ENCODE measurements at regions not wholly inside any gene's neighbourhood (a gene's known extent, or its start where the extent isn't known, plus 50 kb on each side); places are given as distances from the start of the nearest gene placed in this dataset.

DNA sequence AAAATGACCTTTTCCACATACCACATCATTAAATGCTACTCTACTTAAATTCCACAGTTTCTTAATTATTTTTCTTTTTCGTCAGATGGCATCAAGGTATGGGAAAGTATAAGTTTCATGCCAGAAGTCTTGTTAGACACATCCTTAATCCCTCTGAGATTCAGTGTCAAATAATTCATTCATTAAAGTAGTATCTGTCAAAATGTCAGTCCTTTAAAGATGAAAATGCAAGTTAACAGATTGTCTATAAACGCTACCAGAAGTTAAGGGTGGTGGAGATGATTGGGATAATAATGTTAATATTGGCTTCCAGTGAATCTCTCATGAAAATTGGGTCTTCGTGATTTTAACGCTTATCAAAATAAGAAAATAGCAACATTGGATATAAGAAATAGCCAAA lies 504.2 kb upstream of the LINC00305 start:
- Histone ChIP-seq H3K4me1 (ENCODE audit: insufficient read depth, low read length) (no peaks in the 10 kb centered on the region), H3K36me3 (ENCODE audit: insufficient read depth, low read length) (no peaks in the 10 kb centered on the region), H3K9ac (ENCODE audit: low read depth, low read length) (no peak overlapping the region), H3K9me3 (ENCODE audit: control insufficient read depth, insufficient read depth, low read length) (no peaks in the 10 kb centered on the region)

DNA sequence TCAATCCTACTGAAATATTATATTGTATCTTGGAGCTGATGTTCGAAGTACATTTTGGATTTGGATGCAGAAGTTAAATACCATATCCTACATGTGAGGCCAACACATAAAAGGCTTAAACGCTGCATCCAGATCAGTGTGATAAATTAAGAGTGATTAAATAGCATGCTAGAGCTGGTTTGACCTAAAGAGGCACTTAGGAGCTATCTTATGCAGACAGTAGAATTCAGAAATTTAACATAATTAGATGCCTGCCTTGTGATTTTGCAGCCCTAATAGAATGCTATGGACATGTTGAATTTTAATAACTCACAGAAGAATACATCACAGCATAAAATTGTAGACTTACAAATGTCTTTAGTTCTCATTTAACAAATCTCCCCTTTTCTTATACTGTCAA lies 501.2 kb upstream of the LINC00305 start:
- no peaks in the 10 kb centered on the region for H3K36me3 ChIP-seq (ENCODE audit: insufficient read depth, low read length)
- no peaks in the 10 kb centered on the region for H3K4me1 ChIP-seq (ENCODE audit: insufficient read depth, low read length)
- no peaks in the 10 kb centered on the region for H3K9me3 ChIP-seq (ENCODE audit: control insufficient read depth, insufficient read depth, low read length)
- no peak overlapping the region for H3K9ac ChIP-seq (ENCODE audit: low read depth, low read length)

DNA sequence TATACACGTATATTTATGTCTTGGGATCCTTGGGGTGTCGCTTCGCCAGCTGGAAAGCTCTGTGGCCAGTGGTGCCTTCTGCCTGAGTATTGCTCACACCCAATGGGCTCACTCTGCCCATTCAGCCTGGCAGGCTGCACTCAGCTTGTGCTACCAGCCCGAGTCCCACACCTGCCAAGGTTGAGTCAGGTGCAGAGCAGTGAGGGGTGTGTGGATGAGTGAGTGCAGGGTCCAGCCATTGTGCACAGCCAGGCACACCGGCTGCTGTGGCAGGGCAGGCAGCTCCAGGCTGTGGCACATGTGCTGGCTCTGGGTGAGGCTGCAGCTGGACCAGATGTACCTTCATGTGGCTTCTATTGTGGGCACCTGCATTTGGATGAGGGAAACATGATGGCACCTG lies 496.9 kb upstream of the LINC00305 start:
- no peaks in the 10 kb centered on the region for H3K9me3 ChIP-seq (ENCODE audit: control insufficient read depth, insufficient read depth, low read length)
- no peaks in the 10 kb centered on the region for H3K4me1 ChIP-seq (ENCODE audit: insufficient read depth, low read length)
- no peak overlapping the region for H3K9ac ChIP-seq (ENCODE audit: low read depth, low read length)
- H3K36me3 ChIP-seq (ENCODE audit: insufficient read depth, low read length), result no peaks in the 10 kb centered on the region

DNA sequence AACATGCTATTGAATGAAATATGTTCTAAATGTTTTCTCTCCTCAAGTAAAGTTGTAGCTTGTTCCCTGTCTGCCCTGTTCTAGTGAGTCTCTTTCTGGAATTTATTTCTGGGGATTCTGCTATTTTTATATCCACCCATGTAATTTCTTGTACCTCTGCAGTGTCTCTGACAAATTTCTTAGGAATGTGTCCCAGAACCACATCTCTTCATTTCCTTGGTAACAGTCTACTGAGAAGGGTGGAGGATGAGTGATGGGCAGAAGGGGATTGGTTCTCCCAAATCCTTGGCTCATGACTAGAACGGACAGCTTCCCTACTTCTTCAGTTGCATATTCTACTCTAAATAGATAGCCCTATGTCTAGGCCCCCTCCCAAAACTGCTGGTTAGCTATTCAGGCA lies 490.6 kb upstream of the LINC00305 start:
- Histone ChIP-seq H3K36me3 (ENCODE audit: insufficient read depth, low read length) (no peaks in the 10 kb centered on the region), H3K9ac (ENCODE audit: low read depth, low read length) (no peak overlapping the region), H3K4me1 (ENCODE audit: insufficient read depth, low read length) (no peaks in the 10 kb centered on the region), H3K9me3 (ENCODE audit: control insufficient read depth, insufficient read depth, low read length) (no peaks in the 10 kb centered on the region)

DNA sequence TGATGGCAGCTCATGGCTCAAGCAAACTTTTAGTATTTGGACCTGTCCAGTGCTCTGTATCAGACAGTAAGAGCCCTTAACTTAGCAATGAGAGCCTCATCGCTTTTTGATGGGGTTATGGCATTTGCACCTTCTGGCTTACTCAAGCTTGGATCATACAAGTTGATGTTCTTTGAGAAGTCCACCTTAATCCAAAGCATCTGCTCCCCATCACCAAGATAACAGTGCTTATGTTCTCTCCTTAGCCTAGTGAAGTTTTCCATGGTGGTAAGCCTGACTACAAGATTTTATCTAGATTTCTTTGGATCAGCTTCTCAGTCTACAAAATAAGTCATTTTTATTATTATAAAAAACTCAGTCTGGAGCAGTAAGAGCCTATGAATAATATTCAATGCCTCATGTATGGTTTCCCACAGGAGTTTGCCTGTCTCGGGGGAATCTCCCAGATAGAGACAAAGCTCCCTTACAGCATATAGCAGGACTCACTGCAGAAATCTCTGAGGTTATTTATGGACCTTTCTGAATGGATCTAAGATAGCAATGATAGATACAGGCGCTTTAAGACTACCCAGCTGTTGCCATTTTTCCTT lies 472.2 kb upstream of the LINC00305 start:
- H3K4me1 ChIP-seq (ENCODE audit: insufficient read depth, low read length), result peaks cover 11% of the 10 kb centered on the region
- H3K9ac ChIP-seq (ENCODE audit: low read depth, low read length), result no peak overlapping the region
- no peaks in the 10 kb centered on the region for H3K36me3 ChIP-seq (ENCODE audit: insufficient read depth, low read length)
- H3K9me3 ChIP-seq (ENCODE audit: control insufficient read depth, insufficient read depth, low read length), result no peaks in the 10 kb centered on the region

DNA sequence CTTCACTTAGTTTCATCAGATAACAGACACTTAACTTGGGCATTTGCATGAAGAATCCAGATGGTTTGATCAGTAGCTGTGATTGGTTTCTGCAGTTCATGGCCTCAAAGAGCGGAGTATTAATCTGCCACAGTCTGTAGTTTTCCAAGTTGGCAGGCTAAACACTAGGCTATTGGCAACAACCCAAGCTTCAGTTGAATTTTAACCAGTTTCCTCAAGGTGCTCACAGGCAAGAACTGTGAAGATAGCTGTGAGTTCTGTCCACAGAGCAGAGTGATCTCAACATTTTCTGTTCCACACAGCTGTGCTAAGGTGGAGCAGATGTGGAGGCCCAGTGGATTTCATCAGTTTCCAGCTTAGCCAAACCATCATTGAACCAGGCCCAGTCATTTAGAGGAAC lies 469.5 kb upstream of the LINC00305 start:
- Histone ChIP-seq H3K36me3 (ENCODE audit: insufficient read depth, low read length) (no peaks in the 10 kb centered on the region), H3K9ac (ENCODE audit: low read depth, low read length) (no peak overlapping the region), H3K9me3 (ENCODE audit: control insufficient read depth, insufficient read depth, low read length) (no peaks in the 10 kb centered on the region), H3K4me1 (ENCODE audit: insufficient read depth, low read length) (0 out of 2 replicates have a peak, but pooled peaks cover 3% of the 10 kb centered on the region)

DNA sequence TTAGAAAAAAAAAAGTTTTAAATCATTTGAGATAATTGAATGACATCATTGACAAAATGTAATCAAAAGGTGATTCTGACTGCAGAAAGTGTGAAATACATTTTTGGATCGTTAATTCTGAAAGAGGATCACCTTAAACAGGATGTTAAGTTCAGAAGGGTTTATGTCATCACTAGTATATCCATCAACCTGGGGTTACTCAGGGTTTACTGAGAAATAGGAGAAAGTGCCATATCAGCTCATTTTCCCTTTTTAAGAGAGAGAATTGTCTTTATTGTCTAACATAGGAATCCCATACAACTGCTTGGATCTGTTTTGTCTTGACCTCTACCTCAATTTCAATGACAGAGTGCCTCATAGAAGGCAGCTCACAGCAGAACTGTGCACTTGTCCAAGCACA lies 466.1 kb upstream of the LINC00305 start:
- H3K9ac ChIP-seq (ENCODE audit: low read depth, low read length), result no peak overlapping the region
- H3K36me3 ChIP-seq (ENCODE audit: insufficient read depth, low read length), result no peaks in the 10 kb centered on the region
- no peaks in the 10 kb centered on the region for H3K4me1 ChIP-seq (ENCODE audit: insufficient read depth, low read length)
- H3K9me3 ChIP-seq (ENCODE audit: control insufficient read depth, insufficient read depth, low read length), result no peaks in the 10 kb centered on the region

DNA sequence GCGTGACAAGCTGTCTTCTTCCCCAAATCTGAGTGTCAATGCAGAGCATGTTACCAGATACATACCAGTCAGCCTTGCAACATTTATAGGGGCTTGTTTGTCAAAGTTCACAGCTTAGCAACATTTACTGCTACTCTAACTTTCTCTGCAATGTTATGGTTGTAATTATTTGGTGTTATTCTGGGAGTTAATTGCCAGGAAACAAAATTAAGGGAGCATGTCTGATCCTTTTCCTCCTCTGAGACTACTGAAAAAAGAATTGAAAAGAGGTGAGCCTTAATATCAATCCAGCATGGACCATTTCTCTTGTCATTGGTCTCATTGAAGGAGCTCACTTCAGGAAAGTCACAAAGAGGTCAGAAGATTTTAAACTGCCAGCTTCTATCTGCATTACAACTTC lies 465.6 kb upstream of the LINC00305 start:
- no peaks in the 10 kb centered on the region for H3K36me3 ChIP-seq (ENCODE audit: insufficient read depth, low read length)
- no peaks in the 10 kb centered on the region for H3K4me1 ChIP-seq (ENCODE audit: insufficient read depth, low read length)
- H3K9me3 ChIP-seq (ENCODE audit: control insufficient read depth, insufficient read depth, low read length), result no peaks in the 10 kb centered on the region
- H3K9ac ChIP-seq (ENCODE audit: low read depth, low read length), result no peak overlapping the region

DNA sequence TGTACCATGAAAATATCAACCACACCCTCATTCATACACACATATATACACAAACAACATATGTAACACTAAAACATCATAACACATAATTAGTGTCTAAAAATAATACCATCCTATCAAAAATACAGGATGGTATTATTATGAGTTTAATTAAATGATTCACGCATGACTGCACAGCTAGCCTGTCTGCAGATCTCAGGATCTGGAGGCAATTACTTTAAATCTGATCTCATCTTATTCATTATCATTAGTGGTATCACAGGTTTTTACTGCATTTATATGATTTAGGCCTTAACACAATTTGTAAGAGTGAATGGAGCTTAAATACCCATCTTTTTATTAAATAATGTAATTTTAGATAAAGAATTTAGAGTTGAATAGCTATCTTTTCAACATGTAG lies 443.4 kb upstream of the LINC00305 start:
- Histone ChIP-seq H3K9ac (ENCODE audit: low read depth, low read length) (no peak overlapping the region), H3K36me3 (ENCODE audit: insufficient read depth, low read length) (no peaks in the 10 kb centered on the region), H3K4me1 (ENCODE audit: insufficient read depth, low read length) (no peaks in the 10 kb centered on the region), H3K9me3 (ENCODE audit: control insufficient read depth, insufficient read depth, low read length) (no peaks in the 10 kb centered on the region)

DNA sequence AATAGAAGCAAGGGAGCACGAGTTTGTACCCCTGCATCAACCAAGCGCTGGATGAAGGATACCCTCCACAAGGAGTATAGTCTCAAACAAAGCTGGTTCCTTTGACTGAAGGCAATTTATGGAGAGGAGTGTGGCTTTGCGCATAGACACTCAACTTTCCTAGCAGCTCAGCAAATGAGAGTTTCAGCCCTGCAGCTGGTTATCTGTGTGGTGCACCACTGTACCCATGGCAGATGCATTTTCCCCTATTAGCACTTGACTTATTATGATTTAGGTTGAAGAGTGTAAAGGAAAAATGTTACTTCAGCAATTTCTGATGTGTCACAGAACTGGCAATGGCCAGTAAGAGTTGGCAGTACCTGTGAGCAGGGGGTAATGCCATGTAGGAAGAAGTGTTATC lies 440.1 kb upstream of the LINC00305 start:
- Histone ChIP-seq H3K9ac (ENCODE audit: low read depth, low read length) (no peak overlapping the region), H3K9me3 (ENCODE audit: control insufficient read depth, insufficient read depth, low read length) (no peaks in the 10 kb centered on the region), H3K36me3 (ENCODE audit: insufficient read depth, low read length) (no peaks in the 10 kb centered on the region), H3K4me1 (ENCODE audit: insufficient read depth, low read length) (no peaks in the 10 kb centered on the region)

DNA sequence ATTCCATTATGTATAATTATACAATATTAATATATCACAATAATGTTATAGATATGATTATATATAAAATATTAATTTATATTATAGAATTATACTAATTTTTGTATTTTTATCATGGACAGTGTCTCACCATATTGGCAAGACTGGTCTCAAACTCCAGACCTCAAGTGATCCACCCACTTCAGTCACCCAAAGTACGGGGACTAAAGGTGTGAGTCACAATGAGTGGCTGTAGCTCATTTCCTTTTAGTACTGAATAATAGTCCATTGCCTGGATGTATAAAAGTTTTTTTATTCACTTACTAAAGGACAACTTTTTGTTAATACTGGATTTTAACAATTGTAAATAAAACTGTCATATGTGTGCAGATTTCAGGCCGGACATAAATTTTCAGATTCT lies 417.6 kb upstream of the LINC00305 start:
- Histone ChIP-seq H3K9ac (ENCODE audit: low read depth, low read length) (no peak overlapping the region), H3K4me1 (ENCODE audit: insufficient read depth, low read length) (no peaks in the 10 kb centered on the region), H3K9me3 (ENCODE audit: control insufficient read depth, insufficient read depth, low read length) (peaks cover 6% of the 10 kb centered on the region), H3K36me3 (ENCODE audit: insufficient read depth, low read length) (no peaks in the 10 kb centered on the region)

DNA sequence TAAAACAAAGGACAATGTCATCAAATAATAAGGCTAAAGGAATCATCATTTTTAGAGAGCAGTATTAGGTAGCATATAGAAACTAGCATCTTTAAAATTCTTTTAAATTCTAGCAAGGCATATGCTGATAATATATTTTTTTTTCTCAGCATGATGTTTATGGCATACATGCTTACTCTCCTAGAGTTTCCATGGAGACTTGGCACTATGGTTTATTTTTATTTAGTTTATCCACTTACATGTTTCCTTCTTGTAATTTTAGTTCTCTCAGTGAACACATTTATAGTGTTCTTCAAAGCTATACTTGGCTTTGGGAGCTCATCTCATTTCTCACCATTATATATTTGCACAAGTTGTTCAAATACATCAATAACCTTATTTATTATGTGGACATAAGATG lies 413.8 kb upstream of the LINC00305 start:
- Histone ChIP-seq H3K4me1 (ENCODE audit: insufficient read depth, low read length) (no peaks in the 10 kb centered on the region), H3K9me3 (ENCODE audit: control insufficient read depth, insufficient read depth, low read length) (peaks cover 6% of the 10 kb centered on the region; the same call in 1 of the 2 replicates), H3K36me3 (ENCODE audit: insufficient read depth, low read length) (no peaks in the 10 kb centered on the region), H3K9ac (ENCODE audit: low read depth, low read length) (no peak overlapping the region)

DNA sequence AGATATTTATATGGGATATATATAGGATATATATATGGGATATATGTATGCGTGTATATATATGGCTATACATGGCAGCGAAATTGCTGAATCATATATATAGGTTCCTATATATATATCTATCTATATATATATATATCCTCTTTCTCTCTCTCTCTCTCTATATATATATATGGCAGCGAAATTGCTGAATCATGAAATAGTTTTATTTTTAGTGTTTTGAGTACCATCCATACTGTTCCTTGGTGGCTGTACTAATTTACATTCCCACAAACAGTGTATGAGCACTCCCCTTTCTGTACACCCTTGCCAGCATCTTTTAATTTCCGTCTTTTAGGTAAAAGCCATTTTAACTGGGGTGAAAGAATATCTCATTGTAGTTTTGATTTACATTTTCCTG lies 397.6 kb upstream of the LINC00305 start:
- H3K9ac ChIP-seq (ENCODE audit: low read depth, low read length), result no peak overlapping the region
- no peaks in the 10 kb centered on the region for H3K4me1 ChIP-seq (ENCODE audit: insufficient read depth, low read length)
- no peaks in the 10 kb centered on the region for H3K36me3 ChIP-seq (ENCODE audit: insufficient read depth, low read length)
- H3K9me3 ChIP-seq (ENCODE audit: control insufficient read depth, insufficient read depth, low read length), result no peaks in the 10 kb centered on the region

DNA sequence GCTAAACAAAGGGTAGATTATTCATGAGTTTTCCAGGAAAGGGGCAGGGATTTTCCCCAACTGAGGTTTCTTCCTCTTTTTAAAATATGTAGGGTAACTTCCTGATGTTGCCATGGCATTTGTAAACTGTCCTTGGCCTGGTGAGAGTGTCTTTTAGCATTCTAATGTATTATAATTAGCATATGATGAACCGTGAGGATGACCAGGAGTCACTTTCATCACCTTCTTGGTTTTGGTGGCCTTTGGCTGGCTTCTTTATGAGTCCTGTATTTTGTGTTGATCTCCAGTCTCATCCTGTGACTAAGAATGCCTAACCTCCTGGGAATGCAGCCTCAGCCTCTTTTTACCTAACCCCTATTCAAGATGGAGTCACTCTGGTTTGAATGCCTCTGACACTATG lies 391.0 kb upstream of the LINC00305 start:
- Histone ChIP-seq H3K9me3 (ENCODE audit: control insufficient read depth, insufficient read depth, low read length) (no peaks in the 10 kb centered on the region), H3K4me1 (ENCODE audit: insufficient read depth, low read length) (peaks cover 6% of the 10 kb centered on the region; the same call in 1 of the 2 replicates), H3K9ac (ENCODE audit: low read depth, low read length) (no peak overlapping the region), H3K36me3 (ENCODE audit: insufficient read depth, low read length) (no peaks in the 10 kb centered on the region)

DNA sequence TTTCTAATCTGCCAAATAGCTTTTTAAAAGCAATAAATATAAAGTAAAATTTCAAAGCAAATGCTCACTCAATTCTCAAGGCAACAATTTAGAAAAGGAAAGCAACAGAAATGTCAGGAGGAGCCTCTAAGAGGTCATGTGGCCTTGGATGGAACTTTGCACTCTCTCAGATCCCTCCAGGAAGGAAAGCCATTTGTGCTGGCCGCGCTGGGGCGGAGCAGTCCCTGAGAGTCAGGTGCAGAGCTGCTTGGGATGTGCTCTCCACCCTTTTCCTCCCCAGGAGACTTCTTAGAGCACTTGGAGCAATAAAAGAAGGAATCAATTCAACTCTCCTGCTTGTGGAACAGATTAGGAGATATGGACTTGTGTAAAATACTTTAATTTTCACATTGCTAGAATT lies 379.8 kb upstream of the LINC00305 start:
- Histone ChIP-seq H3K4me1 (ENCODE audit: insufficient read depth, low read length) (no peaks in the 10 kb centered on the region), H3K9me3 (ENCODE audit: control insufficient read depth, insufficient read depth, low read length) (no peaks in the 10 kb centered on the region), H3K36me3 (ENCODE audit: insufficient read depth, low read length) (no peaks in the 10 kb centered on the region), H3K9ac (ENCODE audit: low read depth, low read length) (no peak overlapping the region)

DNA sequence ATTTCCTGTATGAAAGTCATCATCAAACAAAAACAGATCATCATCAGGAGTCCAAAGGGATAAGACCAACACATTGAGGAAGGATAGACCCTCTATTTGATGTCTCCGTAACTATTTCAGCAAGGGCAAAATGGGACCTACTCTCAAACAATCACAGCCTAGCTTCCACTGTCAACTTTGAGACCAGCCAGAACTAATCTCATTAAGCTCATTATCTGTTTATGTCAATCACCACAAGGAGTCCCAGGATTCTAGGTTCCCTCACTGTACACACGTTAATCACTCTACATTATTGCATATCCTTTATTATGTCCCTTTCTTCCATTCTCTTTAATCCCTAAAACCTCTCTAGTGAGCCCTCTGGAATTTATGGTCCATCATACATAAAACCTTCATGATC lies 370.3 kb upstream of the LINC00305 start:
- Histone ChIP-seq H3K9me3 (ENCODE audit: control insufficient read depth, insufficient read depth, low read length) (no peaks in the 10 kb centered on the region), H3K4me1 (ENCODE audit: insufficient read depth, low read length) (no peaks in the 10 kb centered on the region), H3K9ac (ENCODE audit: low read depth, low read length) (no peak overlapping the region), H3K36me3 (ENCODE audit: insufficient read depth, low read length) (no peaks in the 10 kb centered on the region)
